HG02852 (cell line): ENCODE measurements at regions not wholly inside any gene's neighbourhood (a gene's known extent, or its start where the extent isn't known, plus 50 kb on each side); places are given as distances from the start of the nearest gene placed in this dataset.
"Not testable (repeated sequence)": the region's sequence is repeated elsewhere in the genome, so short reads cannot be mapped to it uniquely, and the experiment has no call there.

ENCODE experiments used
- ATAC-seq: cut with Tn5 transposase; IDR thresholded peaks from one replicate; pipeline ENCODE4 v1.9.1; 2021; ENCODE audit warnings: mild to moderate bottlenecking, moderate library complexity; ENCODE audit not compliant: unreplicated experiment

DNA sequence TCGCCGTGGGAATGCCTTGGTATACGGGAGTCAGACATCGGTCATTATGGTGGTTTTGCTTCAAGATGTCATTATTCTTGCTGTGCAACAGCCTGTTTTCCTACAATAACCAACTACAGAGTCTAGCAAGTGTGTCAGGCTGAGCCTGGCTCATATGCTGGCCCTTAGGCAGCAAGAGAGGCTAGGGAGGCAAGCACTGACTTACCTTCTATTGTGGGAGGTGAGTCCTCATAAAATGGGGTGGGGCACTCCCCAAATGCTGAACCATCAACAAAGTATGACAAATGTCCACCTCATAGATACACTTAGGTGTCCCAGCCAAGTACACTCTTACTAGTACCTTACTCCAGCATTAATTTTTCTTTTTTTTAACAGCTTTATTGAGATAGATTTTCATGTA lies 77.0 kb upstream of the ATL2 start:
- ATAC-seq, result no peak

DNA sequence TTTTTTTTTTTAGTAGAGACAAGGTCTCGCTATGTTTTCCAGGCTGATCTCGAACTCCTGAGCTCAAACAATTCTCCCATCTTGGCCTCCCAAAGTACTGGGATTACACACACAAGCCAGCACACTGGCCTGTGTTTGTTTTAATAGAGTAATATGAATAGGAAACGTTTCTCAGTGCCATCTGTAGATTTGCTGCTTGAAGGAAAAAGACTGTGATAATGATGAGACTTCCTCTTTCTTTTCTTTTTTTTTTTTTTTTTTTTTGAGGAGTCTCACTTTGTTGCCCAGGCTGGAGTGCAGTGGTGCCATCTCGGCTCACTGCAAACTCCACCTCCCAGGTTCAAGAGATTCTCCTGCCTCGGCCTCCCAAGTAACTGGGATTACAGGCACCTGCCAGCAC lies 74.7 kb upstream of the ATL2 start:
- ATAC-seq, result not testable (repeated sequence)

DNA sequence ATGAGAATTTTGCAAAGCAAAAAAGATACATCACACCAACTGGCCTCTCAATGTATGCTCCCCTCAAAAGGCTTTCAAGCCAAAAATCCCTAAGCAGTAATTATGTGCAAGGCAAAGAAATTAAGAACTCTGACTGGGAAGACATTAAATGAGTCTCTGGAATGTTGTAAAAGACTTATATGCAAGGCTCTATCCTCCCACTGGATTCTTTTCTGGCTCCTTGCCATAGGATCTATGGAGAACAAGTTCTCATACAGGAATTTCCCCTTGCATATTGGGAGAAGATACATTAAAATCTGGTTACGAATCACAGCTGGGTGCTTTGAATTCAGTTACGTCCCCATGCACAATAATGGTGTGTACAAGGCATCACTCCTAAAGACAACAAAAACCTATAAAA lies 73.4 kb upstream of the ATL2 start:
- no peak for ATAC-seq

DNA sequence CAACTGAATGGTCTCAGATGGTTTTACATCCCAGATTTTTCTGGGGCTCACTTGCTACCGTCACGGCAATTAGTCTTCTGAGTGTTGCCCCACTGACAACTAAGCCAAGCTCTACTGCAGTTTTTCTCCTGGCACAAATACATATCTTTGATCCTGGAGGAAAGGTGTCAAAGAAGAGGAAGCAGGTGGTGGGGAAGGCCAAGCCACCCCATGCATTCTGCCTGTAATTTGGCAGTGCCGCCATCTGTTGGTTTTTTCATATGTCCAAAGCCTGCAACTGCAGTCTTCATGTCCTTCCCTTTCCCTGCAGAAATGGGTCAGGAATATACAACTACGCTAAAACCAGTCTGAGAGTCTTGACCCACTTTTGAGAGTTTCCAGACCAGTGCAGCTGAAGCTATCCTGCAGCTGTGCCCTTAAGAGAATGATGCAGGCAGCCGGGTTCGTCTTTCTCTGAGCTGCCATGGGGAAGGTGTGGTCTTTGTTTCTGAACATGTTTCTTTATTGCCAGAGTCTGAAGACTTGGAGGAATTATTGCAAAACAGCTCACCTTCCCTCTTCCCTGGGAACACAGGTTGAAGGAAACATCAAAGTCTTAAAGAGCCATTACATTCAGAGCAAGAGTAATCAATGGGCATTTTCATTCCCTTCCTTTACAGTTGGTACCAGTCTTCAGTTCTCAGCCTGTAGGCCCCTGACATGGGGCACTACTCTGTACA lies 71.8 kb upstream of the ATL2 start:
- no peak for ATAC-seq

DNA sequence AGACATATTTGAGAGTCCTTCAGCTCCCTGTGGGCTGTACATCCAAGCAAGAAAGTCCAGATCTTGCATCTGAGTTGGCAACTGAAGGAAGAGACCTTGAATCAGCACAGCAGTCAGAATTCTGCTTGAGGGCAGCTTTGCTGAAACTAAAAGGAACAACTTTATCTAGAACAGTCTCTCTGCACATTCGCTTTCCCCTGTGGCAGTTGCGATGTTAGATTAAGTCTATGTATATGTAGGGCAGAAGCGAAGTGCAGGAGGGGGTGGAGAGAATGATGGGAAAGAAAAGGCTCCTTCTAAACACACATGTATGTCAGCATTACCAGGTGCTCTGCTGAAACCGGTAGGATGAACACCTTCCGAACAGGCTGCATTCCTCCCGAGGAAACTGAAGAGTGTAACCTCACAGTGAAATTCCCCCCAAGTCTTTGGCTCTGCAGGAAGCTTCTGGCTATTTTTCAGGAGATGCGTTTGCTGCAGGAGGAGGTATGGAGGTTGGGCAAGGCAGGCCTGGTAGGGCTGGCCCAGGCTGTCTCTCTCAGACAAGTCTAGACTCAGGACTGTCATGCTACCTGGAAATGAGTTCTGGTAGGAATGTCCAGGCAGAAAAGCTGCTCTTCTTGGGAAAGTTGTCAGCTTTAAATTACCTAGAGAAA lies 70.0 kb upstream of the ATL2 start:
- ATAC-seq, result no peak

GRCh38 chr2:38446418-38446817 lies 69.3 kb upstream of the ATL2 start:
- ATAC-seq, result no peak

GRCh38 chr2:38444247-38444646 lies 67.2 kb upstream of the ATL2 start:
- ATAC-seq, result no peak

DNA sequence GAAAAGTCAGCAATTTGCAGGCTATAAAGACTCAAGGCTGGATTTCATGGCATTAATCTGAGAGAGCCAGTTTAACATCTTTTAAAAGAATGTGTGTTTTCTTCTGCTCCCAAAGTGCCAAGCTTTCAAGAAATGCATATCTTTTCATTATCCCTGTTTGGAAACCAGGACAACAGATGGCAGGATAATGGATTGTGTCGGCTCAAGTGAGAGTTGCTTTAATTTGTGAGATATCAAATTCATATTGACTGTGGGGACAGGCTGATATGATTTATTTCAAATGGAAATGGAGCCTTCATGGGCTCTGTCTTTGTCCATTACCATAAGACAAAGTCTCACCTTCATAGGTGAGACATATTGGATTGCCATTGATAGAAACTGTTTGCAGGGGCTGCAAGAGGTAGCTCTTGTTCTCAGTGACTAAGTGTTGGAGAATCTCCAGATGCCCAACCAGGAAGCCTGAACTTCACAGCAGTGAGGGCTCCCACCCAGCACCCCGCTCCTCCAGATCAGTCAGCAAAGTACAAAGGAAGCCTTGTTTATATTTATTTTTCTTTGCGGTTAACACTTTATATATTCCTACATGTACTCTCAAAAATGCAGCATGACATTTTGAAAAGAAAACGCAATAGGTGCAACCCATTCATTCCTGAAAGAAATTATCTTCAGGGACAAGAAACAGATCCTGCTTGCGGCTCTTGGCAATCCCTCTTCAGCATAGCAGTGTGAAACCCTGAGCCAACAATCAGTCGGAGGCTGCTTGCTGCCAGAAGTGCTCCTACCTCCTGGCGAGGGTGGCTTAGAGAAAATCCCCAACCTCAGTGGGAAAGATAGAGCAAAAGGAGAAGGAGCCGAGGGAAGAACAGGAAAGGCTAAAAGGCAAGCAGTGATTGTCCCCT lies 65.8 kb upstream of the ATL2 start:
- ATAC-seq, result no peak

- ATAC-seq, result no peak
These were observed 64.3 kb upstream of the ATL2 start for GRCh38 chr2:38441346-38441745.

- no peak for ATAC-seq
These were observed 63.6 kb upstream of the ATL2 start for GRCh38 chr2:38440655-38441054.

DNA sequence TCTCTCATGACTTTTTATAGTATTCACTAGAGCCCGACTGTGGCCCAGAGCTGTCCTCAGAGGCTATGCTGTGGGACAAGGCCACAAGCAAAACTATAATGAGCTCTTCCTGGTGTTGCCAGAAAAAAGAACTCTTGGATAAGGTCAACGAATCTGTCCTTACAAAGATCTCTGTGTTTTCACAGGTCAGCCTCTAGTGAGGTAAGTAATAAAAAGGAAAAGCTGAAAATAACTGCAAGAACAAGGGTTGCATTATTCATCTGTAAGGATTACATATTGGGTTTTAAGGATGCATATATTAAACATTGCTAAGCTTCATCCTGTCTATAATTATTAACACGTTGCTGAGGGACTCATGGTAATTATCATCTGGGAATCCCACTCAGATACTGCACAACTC lies 62.8 kb upstream of the ATL2 start:
- ATAC-seq, result no peak

DNA sequence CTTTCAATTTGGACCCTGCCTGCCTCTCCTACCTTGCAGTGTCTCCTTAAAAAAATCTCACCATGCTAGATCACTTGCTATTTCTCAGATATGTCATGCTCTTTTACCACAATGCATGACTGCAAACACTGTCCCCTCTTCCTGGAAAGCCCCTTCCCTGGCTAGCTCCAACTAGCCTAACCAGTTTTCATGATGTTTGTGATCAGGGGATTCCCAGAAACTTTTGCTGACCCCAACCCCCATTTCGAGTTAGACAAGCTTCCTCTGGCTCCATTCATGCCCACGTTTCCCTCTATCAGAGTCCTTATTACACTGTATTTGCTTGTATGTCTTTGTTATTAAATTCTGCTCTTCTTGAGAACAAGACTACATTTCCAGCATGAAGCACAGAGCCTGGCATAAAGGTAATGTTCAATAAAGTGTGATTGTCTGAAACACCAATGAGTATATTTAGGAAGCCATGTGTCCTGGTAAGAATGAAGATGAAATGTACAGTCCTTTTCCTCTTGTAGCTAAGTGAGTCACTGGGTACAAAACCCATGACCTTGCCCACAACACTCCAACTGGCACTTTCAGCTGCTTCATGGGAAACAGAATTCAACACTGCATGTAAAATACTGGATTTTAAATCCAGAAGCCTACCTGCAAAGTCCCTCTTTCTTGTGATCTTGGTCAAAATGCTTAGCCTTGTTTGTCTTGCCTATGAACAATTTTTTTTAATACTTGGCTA lies 62.0 kb upstream of the ATL2 start:
- ATAC-seq, result peak; percentile 78

- ATAC-seq, result no peak
These were observed 61.2 kb upstream of the ATL2 start for GRCh38 chr2:38438133-38438882.

DNA sequence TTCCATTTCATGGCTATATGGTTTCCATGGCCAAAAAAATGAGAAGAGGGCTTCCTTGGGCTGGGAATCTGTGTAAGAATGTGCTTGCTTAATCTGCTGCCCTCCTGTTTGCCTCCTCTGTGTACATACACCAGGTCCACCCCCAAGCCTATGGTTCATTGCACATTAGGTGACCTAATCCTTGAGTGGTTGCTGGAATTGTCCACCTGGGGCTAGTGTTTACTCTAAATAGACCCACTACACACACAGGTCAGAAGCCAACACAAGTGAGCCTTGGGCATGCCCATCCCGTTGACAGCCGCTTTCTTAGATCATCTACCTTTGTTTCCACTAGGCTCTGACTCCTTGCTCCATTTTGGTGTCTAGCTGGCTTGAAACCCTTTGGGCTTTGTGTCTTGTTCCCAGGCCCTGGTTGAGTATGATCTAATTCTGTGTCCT lies 59.2 kb upstream of the ATL2 start:
- no peak for ATAC-seq

DNA sequence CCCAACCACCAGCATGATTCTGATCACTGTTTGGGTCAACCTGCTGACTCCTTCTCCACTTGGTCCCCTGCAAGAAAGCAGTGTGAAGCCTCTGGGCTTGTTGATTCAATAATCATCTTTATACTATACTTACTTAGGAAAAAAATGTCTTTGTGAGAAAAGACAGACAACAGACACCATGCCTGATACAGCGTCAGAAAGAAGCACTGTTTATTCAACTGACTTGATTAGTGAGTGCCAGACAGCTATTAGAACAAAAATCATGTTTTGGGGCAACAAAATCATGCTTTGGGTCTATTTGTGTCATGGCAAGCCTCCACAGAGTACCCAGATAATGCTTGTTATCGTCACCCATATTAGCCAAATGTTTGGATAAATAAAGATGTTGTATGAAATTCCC lies 58.7 kb upstream of the ATL2 start:
- no peak for ATAC-seq

GRCh38 chr2:38434595-38434994 lies 57.5 kb upstream of the ATL2 start:
- no peak for ATAC-seq

DNA sequence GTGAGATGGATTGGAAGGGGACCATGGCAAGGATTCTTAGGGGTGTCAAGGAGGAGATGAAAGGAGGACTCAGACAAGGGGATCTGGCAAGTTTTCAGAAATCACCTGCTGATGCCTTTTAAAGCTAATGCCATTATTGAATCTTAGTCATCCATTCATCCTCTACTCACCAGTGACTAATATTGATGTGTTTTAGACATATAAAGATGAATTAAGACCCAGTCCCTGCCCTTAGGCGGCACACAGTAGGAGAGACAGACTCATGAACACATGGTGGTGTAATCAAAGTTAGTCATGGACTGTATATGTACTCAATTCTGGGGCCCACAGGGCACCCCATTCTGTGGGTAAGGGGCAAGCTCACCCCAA lies 56.5 kb upstream of the ATL2 start:
- no peak for ATAC-seq

GRCh38 chr2:38432820-38433606 lies 55.9 kb upstream of the ATL2 start:
- no peak for ATAC-seq

DNA sequence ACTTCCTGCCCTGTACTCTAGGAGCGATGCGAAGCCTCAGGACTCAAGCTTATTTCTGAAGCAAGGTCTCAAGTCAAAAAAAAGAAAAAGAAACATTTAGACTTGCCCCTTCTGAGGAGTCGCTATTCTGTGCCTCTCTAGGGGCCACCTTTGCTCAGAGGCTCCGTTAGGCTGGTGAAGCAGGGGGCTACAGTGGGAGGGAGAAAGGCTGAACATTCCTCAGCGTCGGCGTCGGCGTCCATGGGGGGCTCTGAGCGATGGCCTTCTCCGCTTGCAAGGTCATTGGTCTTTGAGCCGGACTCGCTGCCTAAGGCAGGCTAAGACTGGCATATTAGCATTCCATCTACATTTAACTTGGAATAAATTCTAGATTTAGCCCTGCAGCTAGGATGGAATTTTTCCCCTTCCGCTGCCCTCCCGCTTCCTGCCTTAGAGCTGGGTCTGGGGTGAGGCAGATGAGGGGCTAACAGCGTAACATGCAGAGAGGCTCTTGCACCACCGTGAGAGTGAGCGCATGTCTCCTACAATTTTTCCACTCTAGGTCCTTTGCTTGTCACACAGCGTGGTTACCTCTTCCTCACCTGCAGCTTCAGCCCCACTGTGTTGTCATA lies 53.6 kb upstream of the ATL2 start:
- no peak for ATAC-seq
